Fibroblast of skin of left biceps (primary cell): ENCODE measurements at regions not wholly inside any gene's neighbourhood (a gene's known extent, or its start where the extent isn't known, plus 50 kb on each side); places are given as distances from the start of the nearest gene placed in this dataset.
"Not testable (repeated sequence)": the region's sequence is repeated elsewhere in the genome, so short reads cannot be mapped to it uniquely, and the experiment has no call there.

Source experiments
- DNase-seq, 2 experiments: peaks; one replicate each; pipeline ENCODE4 v3.0.0-alpha.2; 2013; ENCODE audit warnings: low read depth in 2 of 2

DNA sequence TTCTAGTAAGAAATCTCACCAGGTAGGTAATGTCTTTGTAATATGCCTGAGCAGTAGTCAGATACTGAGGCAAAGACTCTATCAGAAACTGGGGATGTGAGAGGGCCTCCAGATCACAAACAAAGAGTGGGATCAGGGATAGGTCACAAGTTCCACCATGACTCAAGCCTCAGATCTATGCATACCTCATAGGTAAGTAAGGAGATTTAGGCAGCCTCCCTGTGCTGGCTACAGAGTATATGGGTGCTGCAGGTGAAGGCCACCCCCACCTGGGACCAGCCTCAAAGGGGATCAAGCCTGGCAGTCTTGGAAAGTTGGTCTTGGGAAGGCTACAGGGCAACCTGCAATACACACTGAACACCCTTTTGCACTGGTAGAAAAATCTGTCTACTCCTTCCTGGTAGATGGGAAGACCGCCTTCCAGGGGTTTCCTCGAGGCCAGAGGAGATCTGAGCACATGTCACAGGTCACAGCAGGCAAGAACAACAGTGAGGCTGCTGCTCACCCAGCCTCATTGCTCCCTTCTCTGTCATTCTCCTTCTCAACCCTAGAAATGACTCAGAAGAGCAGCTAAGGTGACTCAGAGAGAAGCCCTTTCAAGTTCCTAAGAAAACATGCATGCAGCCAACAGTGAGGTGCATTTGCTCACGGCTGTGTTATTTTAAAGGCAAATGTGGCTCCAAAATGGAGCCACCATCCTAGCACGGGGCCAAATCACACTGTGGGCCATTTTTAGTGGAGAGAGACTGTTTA is 143.4 kb upstream of the CDKN3 start:
- peak; percentile 37 for DNase-seq

DNA sequence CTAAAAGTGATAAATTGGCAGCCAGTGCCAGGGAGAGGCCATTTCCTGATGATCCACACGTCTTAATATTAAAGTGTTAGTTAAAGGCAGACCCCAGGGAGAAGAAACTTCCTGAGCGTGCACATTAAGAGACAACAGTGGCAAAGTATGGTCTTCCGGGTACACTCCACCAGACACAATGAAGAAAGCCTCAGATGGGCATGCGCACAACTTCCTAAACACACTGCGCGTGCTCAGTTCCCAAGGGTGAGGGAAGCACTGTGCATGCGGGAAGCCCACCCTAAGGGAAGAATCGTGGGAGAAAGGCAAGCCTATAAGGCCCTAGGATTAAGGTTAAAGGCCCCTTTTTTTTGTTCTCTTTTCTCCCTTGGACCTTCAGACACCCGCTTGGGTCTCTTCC is 140.7 kb upstream of the CDKN3 start:
- no peak for DNase-seq

DNA sequence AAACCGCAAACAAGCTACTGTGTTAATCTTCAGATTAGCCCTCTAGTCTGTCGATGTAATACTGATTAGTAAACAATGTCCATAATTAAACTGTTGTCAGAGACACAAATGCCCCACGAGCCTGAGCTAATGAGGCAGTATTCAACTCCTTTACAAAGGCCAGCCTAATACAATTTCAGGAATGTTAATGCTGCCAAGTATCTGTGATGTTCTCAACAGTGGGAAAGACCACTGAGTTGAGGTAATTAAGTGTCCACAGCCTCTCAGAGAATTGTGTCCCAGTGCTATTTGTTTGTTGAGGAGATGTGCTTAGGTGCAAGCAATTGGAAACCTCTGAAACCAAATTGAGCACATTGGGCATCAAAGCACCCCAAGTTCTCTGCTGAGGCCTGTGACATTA is 139.4 kb upstream of the CDKN3 start:
- DNase-seq: no peak

DNA sequence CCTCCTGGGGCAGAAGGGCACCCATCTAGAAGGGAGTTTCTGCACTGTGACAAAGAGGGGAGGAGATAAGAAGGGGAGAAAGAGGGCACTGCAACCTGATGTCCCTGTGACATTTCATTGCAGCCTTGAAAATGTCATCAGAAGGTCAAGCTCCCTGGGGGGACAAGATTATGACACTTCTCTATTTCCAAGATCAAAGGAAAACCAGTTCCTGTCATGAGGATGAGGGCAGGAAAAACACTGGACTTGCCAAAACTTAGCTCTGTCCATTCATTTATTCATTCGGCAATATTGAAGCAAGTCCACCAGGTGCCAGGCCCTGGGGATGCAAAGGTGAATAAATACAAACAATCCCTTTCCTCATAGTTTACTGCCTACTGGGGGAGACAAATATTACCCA is 138.4 kb upstream of the CDKN3 start:
- DNase-seq: no peak

DNA sequence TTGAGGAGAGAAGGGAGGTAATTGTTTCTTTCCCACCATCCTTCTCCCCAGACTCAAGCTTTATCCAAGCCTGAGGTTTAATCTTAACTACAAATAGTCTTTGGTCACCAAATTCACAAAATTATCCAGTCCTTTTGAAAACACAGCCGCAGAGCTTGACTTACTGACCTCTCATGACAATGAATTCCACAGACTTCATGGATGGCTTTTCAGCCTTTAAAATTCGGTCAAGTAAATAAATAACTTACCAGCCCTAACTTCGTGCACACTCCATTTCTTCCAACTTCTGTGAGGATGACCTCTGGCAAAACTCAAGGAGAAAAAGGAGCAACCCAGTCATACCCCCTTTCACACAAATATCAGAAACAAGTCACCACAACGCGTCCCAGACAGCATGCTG is 137.0 kb upstream of the CDKN3 start:
- DNase-seq: no peak

DNA sequence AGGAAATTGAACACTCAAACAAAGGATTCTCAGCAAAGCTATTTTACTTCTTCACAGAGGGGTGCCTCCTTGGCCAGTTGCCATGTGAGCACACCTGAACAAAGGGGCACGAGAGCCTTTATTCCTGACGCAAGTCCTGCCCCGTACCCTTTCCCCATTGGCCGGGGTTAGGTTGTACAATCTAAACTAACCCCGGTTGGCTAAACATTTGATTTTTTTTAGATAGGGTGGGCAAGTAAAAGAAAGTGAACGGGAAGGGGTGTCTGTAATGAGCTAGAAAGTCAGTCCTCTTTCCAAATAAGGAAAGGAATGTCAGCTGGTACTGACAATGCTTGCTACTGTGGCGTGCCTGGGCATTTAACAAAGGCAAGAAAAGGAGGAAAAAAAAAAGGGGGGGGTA is 135.5 kb upstream of the CDKN3 start:
- no peak for DNase-seq

DNA sequence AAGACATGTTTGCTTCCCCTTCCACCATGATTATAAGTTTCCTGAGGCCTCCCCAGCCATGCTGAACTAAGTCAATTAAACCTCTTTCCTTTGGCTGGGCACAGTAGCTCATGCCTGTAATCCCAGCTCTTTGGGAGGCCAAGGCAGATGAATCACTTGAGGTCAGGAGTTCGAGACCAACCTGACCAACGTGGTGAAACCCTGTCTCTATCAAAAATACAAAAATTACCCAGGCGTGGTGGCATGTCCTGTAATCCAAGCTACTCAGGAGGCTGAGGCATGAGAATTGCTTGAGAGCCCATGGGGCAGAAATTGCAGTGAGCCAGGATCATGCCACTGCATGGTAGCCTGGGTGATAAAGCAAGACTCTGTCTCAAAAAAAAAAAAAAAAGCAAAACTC is 130.2 kb upstream of the CDKN3 start:
- not testable (repeated sequence) for DNase-seq

DNA sequence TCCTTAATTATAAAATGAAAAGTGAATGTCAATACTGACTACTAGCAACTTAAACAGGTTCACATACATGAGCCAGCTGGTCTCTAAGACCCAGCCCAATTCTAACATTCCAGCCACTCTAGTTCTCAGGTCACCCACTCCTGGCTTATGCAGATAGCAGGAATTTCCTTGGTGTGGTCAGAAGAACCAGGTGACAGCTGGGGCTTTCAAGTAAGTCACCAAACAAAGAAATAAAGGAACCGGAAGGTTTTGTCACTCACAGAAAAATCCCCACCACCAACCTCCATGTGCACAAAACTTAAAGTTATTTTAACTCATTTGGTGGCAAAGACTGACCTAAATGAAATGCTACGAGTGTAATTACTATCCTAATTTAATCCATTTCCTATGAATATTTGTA is 129.6 kb upstream of the CDKN3 start:
- no peak for DNase-seq

DNA sequence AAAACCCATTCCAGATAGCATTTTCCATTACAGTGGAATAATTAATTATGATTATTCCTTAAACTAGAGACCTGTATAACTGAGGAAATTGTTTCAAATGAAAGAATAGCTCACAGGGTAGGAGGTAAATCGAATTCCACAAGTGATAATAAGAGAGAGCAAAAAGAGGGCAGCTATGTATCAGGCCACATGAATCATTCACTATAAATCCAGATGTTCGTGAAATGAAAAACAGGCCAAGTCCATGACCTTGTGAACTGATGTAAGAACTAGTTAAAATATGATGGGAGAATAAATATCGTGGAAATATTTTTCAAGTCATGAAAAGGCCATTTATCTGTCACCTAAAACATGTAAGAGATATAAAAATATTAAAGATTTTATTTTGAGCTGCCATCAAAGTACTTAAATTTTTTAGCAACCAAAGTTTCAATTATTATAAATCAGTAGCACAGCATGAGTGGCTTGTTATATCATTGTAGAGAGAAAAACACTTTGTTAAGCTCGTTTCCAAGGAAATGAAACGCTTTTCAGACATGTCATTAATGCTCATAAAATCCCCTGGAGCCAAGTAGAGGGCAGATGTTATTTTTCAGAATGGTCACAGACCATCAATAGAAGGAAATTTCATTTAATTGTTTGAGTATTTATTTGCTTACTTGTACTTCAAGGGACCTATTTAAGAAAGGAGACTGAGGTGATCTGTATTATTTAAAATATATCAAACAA is 120.6 kb upstream of the CDKN3 start:
- DNase-seq: no peak

DNA sequence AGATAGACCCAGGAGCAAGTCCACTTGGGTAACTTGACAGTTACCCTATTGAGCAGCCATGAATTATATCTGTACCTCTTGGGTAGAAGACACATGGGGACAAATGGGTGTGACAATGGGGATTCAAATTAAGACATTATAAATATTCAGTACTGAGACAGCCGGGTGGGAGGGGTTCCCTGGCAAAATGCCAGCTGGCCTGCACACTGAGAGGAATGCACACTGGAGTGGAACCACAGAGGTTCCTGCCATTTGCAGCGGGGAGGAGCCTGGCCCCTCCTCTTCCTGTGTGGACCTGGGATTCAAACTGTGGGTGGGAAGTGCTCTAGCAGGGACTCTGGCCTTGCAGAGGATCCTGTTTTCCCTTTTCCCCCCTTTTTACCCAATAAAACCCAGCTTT is 118.7 kb upstream of the CDKN3 start:
- DNase-seq: no peak

DNA sequence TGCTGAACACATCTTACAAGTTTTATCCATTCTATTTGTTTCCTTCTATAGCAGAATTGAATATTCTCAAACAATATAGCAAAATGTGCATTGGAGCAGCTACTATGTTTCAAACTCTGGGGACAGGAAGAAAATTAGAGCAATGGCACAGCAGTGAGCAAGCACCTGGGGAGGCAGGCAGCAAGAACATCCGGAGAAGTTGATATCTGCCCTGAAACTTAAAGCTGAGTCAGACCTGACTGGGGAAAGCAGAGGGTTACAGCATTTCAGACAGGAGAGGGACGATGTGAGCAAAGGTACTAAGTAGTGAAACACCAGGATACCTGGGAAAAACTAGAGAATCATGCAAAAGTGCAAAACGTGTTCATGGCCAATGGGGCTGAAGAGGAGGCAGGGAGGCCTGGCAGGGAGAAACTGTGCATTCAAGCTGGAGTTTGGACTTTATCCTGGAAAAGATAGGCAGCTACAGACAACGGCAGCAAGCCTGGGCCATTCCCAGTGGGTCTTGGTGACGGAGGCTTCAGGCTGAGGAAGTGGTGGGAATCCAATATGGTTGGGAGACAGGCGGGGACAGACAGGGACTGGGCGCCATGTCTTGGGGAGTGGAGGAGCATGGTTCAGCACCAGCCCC is 118.0 kb upstream of the CDKN3 start:
- no peak for DNase-seq

DNA sequence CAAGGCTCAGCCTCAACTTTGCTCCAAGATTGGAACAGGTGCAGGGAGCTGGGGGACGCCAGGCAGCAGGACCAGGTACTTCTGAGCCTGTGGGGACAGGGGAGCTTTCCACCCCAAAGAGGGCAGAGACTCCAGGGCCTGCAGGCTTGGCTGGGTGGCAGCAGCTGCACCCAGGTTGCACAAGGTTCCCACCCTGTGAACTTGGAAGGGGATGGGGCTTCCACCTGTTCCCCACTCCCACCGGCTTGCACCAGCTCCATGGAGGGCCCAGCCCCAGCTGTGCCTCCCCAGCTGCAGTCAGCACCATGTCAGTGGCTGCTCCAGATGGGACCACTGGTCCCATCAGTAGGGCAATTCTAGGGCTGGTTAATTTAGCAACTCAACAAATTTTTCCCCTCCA is 114.0 kb upstream of the CDKN3 start:
- DNase-seq: no peak

DNA sequence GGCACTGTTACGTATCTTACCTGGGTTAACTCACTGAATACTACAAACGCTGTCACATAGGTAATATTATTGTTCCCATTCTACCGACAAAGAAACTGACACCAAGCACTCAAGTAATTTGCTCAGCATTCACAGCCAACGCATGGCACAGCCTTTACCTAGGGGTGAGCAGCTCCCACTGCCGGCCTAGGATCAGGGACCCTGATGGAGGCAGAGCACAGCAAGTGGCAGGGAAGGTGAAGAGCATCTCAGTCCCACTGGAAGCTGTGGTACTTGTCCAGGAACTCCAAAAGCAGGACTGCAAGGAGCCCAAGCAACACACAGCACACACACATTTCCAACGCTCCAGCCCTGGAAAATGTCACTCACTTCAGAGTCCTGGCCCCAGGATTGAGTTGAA is 111.8 kb upstream of the CDKN3 start:
- no peak for DNase-seq

DNA sequence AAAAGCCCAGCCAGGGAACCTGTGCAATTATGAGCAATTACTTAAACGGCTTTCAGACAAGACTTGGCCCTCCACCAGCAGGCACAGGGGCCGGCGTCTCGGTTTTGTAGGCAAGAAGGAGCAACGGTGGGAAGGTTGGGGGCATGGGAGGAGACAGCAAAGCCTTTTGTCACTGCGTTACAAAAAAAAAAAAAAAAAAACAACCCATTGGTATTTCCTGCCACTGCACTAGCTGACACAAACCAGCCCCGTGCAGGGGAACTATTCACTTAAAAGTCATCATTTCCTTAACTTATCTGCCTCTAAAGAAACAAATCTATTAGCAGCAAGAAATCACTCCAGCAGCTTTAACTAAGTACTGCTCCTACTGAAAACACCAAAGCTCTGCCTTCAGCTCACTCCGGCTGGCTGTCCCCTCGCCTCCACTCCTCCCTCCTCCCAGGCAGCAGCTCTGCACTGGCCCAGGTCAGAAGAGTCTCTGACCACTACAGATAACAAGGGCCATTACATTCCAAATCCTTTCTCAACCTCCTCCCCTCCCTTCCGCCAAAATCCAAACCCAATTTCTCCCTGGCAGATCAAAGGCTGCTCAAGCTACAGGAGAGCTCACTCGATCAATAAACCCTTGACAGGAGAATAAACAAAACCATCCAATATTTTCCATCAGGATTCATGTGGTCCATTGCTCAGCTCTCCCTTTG is 105.2 kb upstream of the CDKN3 start:
- no peak for DNase-seq

DNA sequence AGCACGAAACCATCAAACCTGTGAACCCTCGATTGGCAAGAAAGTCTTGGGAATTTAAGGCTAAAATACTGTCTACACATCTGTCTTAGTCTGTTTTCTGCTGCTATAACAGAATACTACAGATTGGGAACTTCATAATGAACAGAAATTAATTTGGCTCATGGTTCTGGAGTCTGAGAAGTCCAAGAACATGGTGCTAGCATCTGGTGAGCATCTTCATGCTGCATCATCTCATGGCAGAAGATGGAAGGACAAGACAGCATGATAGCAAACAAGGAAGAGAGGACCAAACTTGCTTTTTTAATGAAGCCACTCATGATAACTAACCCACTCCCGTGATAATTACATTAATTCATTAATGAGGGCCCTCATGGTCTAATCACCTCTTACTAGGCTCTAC is 102.0 kb upstream of the CDKN3 start:
- no peak for DNase-seq

DNA sequence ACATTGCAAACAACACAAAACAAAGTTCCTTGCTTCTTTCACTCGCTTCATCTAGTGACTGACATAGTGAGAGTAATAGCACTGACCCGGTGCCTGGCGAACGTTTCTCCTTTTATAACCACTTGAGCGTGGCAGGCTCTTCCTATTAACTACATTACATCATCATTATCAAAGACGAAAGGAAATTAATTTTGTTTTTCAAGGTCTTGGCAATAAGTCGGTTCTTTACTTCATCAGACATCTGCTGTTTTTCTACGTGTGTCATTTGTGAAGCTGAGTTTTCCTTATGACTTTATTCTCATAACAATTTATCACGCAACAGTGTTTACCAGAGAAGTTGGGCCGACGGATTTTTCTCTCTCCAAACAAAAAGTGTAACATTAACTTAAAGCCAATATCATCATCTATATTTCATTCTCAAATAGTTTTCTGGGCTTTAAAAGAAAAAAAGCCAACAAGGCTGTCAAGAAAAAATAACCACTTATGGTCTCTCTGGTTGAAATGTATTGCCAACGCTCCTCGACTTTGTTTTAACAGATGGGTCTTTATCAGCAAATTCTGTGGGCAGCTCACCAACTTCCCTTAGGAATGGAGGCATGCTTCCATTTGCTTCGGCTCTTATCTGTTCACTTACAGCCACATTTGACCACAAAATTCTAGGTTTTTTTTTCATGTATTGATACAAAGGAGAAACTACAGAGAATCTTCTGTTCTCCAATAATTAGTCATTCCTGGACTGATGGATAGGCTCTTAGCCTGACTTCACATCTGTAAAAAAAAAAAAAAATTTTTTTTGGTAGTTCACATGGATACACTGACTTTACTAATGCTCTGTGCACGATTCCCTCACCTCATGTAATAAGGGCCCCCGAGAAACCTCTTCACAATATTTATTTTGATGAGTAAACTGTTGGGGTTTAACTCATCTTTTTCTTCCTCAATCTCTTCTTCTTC is 97.1 kb upstream of the CDKN3 start:
- DNase-seq: peak; percentile 20 to 23

DNA sequence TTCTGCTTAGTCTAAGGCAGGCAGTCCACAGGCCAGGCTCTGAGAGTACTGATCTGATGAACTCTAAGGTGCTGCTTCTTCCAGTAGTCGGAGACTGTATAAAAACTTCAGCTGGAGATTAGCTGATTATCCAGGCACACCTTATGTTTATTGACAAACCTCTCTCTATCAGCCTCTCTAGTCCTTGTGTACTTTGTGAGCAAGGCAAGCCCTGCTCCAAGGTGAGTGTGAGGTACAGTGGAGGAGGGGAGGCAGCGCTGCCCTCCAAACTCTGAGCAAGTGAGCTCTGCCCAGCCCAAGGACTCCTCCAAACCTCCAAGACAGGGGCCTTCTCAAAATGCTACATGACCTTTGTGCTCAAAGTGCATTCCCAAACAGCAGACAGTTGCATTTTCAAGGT is 95.9 kb upstream of the CDKN3 start:
- no peak for DNase-seq

DNA sequence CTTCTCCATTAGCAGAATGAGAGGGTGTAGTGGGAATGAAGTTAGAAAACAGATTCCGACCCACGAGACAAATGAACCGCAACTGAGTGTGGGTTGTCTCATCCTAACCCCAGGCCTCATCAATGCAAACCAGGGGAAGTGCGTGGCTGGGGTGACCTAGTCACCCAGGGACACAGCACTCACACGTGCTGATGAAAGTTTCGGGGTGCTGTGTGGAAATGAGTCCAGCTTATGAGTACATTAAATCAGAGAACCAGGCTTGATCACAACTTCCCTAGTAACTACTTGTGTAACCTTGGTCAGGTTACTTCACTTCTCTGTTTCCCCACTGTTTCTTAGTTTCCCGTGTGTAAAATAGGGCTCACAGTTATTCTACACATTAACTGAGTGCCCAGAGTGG is 95.4 kb upstream of the CDKN3 start:
- no peak for DNase-seq

DNA sequence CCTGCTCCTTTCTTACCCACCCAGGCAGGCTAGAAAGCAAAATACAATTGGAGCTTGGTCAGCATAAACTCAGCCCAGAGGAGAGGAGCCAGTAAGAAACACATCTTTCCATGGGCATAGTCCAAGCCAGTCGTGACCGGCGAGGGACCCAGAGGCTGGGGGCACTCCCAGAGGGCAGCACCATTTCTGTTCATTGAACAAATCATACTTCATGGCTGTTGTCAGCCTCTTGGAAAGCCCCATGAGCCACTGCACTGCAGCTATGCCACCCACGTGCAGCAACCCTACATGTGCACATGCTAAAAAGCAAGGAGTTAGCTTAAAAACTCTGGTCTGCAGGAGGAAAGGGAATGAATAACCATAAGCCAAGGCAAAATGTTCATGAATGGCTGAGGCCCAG is 90.0 kb upstream of the CDKN3 start:
- no peak for DNase-seq

DNA sequence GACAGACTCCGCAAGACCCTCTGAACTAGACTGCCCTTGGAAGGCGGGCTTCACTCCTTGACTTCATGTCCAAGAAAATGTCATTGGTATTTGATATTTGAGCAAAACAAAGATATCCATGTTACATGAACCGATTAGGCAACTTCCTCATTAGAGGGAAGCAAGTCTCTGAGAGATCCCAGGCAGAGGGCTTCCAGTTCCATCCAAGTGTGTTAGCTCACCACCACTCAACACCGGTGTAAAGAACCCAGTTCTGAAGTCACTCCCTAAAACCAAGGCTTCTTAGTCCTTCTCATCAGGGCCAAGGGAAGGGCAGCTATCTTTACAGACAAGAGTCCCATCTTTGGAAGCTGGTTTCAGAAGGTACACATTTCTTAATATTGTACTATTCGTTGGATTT is 87.2 kb upstream of the CDKN3 start:
- DNase-seq: no peak

DNA sequence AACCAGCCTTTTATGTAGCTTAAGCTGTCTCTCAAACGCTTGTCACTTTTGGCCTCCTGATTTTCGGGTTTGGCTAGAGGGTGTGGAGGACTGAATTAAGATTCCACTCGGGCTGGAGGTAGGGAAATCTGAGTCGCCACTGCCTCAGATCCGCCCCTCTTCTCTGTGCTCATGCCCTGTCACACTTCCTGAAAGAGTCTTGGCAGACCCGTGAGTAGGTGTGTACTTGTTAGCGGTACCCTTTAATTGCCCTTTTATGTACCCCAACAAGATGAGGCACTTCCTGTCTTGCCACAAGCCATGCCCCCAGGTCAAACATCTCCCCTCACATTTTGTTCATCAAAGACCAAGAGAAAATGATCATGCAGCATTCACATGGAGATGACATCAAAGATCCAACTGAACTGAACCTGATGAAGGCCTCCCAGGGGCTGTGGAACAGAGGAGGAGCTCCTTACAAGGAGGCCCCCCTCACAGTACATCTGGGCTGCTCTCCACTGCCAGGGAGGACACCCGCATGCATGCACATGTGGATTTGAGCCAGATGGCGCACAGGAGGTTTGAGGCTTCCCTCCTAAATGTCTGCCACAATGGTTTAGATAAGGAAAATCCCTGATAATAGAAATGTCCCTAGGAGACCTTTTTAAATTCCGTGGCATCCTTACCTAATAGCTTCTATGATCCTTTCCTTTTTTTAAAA is 86.5 kb upstream of the CDKN3 start:
- DNase-seq: no peak
